ENCODE measurements at regions not wholly inside any gene's neighbourhood (a gene's known extent, or its start where the extent isn't known, plus 50 kb on each side); places are given as distances from the start of the nearest gene placed in this dataset.

GRCh38 chr13:48776401-48776800, 122.7 kb downstream of the CYSLTR2 start (continued):
- TF ChIP-seq MAX (IDR thresholded peaks at IDR 0.05): no peak

GRCh38 chr13:48778610-48779009, 124.9 kb downstream of the CYSLTR2 start:
- Histone ChIP-seq H3K27ac (ENCODE audit: low read depth in 1 of 2, low read length in 2 of 2) (no peak overlapping the region), H3K27me3 (ENCODE audit: control insufficient read depth in 4 of 4, insufficient read depth in 4 of 4, low read length in 3 of 4) (peaks cover 0 to 3% (median 1%) of the 10 kb centered on the region in 4 donors)

GRCh38 chr13:48780713-48781341, 127.1 kb downstream of the CYSLTR2 start:
- Histone ChIP-seq H3K9me3 (ENCODE audit: control insufficient read depth in 4 of 4, low read length in 3 of 4) (peaks cover 0 to 10% (median 5%) of the 10 kb centered on the region in 4 donors), H3K9ac (ENCODE audit: low read depth in 1 of 2, low read length in 2 of 2) (no peak overlapping the region), H3K4me3 (ENCODE audit: low read depth in 1 of 3, low read length in 3 of 3) (no peak overlapping the region), H3K27me3 (ENCODE audit: control insufficient read depth in 4 of 4, insufficient read depth in 4 of 4, low read length in 3 of 4) (peaks cover 0 to 1% (median 0%) of the 10 kb centered on the region in 4 donors), H3K4me1 (ENCODE audit: control insufficient read depth in 4 of 4, insufficient read depth in 4 of 4, low read length in 3 of 4) (peaks cover 10 to 13% (median 10%) of the 10 kb centered on the region in 4 donors), H3K36me3 (ENCODE audit: control insufficient read depth in 4 of 4, insufficient read depth in 3 of 4, low read depth in 1 of 4, low read length in 3 of 4) (no peaks in the 10 kb centered on the region), H3K27ac (ENCODE audit: low read depth in 1 of 2, low read length in 2 of 2) (no peak overlapping the region)
- no peak for DNase-seq (ENCODE audit: low spot score)
- 88% methylated on average over 2 of the region's 2 CpGs for WGBS
- TF ChIP-seq TAF1 (conservative IDR thresholded peaks at IDR 0.05): no peak
- TF ChIP-seq HNF4A (conservative IDR thresholded peaks at IDR 0.05): peak in 1 of 2 donors; percentile 27
- no peak for TF ChIP-seq GABPA (IDR thresholded peaks at IDR 0.05 in 1 of 2, conservative IDR thresholded peaks at IDR 0.05 in 1 of 2)
- no peak for TF ChIP-seq FOXA2 (IDR thresholded peaks at IDR 0.05)

More at GRCh38 chr13:48778610-48779009, 124.9 kb downstream of the CYSLTR2 start:
- no peak for TF ChIP-seq CTCF (IDR thresholded peaks at IDR 0.05; ENCODE audit: low read depth, low read length, missing input control)
- no peak for TF ChIP-seq RXRA (IDR thresholded peaks at IDR 0.05)
- no peak for TF ChIP-seq EGR1 (IDR thresholded peaks at IDR 0.05; ENCODE audit: low read depth in 2 of 2)
- TF ChIP-seq ATF3 (IDR thresholded peaks at IDR 0.05): no peak
- peaks cover 9 to 13% (median 10%) of the 10 kb centered on the region in 4 donors for H3K4me1 ChIP-seq (ENCODE audit: control insufficient read depth in 4 of 4, insufficient read depth in 4 of 4, low read length in 3 of 4)
- DNase-seq (ENCODE audit: low spot score): no peak
- H3K9me3 ChIP-seq (ENCODE audit: control insufficient read depth in 4 of 4, low read length in 3 of 4): peaks cover 0 to 10% (median 5%) of the 10 kb centered on the region in 4 donors
- H3K4me3 ChIP-seq (ENCODE audit: low read depth in 1 of 3, low read length in 3 of 3): no peak overlapping the region
- WGBS: 85% methylated on average over 3 of the region's 3 CpGs
- H3K9ac ChIP-seq (ENCODE audit: low read depth in 1 of 2, low read length in 2 of 2): no peak overlapping the region
- H3K36me3 ChIP-seq (ENCODE audit: control insufficient read depth in 4 of 4, insufficient read depth in 3 of 4, low read depth in 1 of 4, low read length in 3 of 4): no peaks in the 10 kb centered on the region

GRCh38 chr13:48782429-48782840, 128.7 kb downstream of the CYSLTR2 start:
- Histone ChIP-seq H3K27me3 (ENCODE audit: control insufficient read depth in 4 of 4, insufficient read depth in 4 of 4, low read length in 3 of 4) (no peaks in the 10 kb centered on the region), H3K9me3 (ENCODE audit: control insufficient read depth in 4 of 4, low read length in 3 of 4) (peaks cover 0 to 10% (median 5%) of the 10 kb centered on the region in 4 donors), H3K4me1 (ENCODE audit: control insufficient read depth in 4 of 4, insufficient read depth in 4 of 4, low read length in 3 of 4) (peaks cover 10 to 13% (median 10%) of the 10 kb centered on the region in 4 donors), H3K36me3 (ENCODE audit: control insufficient read depth in 4 of 4, insufficient read depth in 3 of 4, low read depth in 1 of 4, low read length in 3 of 4) (no peaks in the 10 kb centered on the region), H3K4me3 (ENCODE audit: low read depth in 1 of 3, low read length in 3 of 3) (no peak overlapping the region), H3K27ac (ENCODE audit: low read depth in 1 of 2, low read length in 2 of 2) (peak overlapping the region in 1 of 2 donors; percentile 5), H3K9ac (ENCODE audit: low read depth in 1 of 2, low read length in 2 of 2) (no peak overlapping the region)
- TF ChIP-seq FOXA1 (IDR thresholded peaks at IDR 0.05): peak; percentile 38
- peak; percentile 78 for TF ChIP-seq SP1 (IDR thresholded peaks at IDR 0.05)
- peak; percentile 23 to 56 for TF ChIP-seq RXRA (IDR thresholded peaks at IDR 0.05)
- no peak for TF ChIP-seq MAX (IDR thresholded peaks at IDR 0.05)
- TF ChIP-seq HNF4G (IDR thresholded peaks at IDR 0.05): no peak
- peak; percentile 61 for TF ChIP-seq FOXA2 (IDR thresholded peaks at IDR 0.05)
- TF ChIP-seq HNF4A (conservative IDR thresholded peaks at IDR 0.05): peak; percentile 18 to 24
- no peak for DNase-seq (ENCODE audit: low spot score)
- 41% methylated on average over 3 of the region's 3 CpGs for WGBS

All from liver (tissue), 8 donors.